Esophagus (tissue), 2 donors: ENCODE measurements at regions not wholly inside any gene's neighbourhood (a gene's known extent, or its start where the extent isn't known, plus 50 kb on each side); places are given as distances from the start of the nearest gene placed in this dataset.

Source experiments
- H3K27ac ChIP-seq, 2 donors: one replicate each; pipeline ENCODE4 v1.5.1; 2013; ENCODE audit warnings: low read depth in 2 of 2, mild to moderate bottlenecking in 2 of 2, inconsistent platforms in 1 of 2, low read length in 1 of 2, moderate library complexity in 1 of 2
- H3K27me3 ChIP-seq, 2 donors: one replicate each; pipeline ENCODE4 v1.6.1; 2013; ENCODE audit warnings: low read length in 2 of 2, control low read depth in 1 of 2, mild to moderate bottlenecking in 1 of 2; ENCODE audit not compliant: insufficient read depth in 2 of 2, control insufficient read depth in 1 of 2
- H3K36me3 ChIP-seq, 2 donors: one replicate each; pipeline ENCODE4 v1.6.1; 2013; ENCODE audit warnings: low read length in 1 of 2; ENCODE audit not compliant: control insufficient read depth in 2 of 2, insufficient read depth in 2 of 2
- H3K4me1 ChIP-seq, 2 donors: one replicate each; pipeline ENCODE4 v1.6.1; 2013; ENCODE audit warnings: low read length in 1 of 2; ENCODE audit not compliant: control insufficient read depth in 2 of 2, insufficient read depth in 2 of 2
- H3K4me3 ChIP-seq, 2 donors: one replicate each; pipeline ENCODE4 v1.5.1; 2013; ENCODE audit warnings: low read length in 2 of 2, mild to moderate bottlenecking in 2 of 2, low read depth in 1 of 2, moderate library complexity in 1 of 2
- H3K9me3 ChIP-seq, 2 donors: one replicate each; pipeline ENCODE4 v1.6.1; 2013; ENCODE audit warnings: mild to moderate bottlenecking in 2 of 2, low read depth in 1 of 2, low read length in 1 of 2, moderate library complexity in 1 of 2; ENCODE audit not compliant: control insufficient read depth in 2 of 2, insufficient read depth in 1 of 2
- WGBS, 2 donors: extraction: QIAGEN DNeasy Blood & Tissue Kit; methylation state at CpG; one replicate each; pipeline ENCODE4 v1.1.7; 2013; 5-methylcytosine and 5-hydroxymethylcytosine counted together
- donor health status: healthy with polysubstance abuse.
- donor health status: Bipolar disorder and iron deficiency.

GRCh38 chr5:121377461-121377860 lies 474.2 kb upstream of the FTMT start:
- H3K4me1 ChIP-seq, result no peaks in the 10 kb centered on the region
- no peak overlapping the region for H3K4me3 ChIP-seq
- no peaks in the 10 kb centered on the region for H3K27me3 ChIP-seq
- no peaks in the 10 kb centered on the region for H3K36me3 ChIP-seq
- H3K9me3 ChIP-seq, result no peaks in the 10 kb centered on the region
- no peak overlapping the region for H3K27ac ChIP-seq
- 10 to 29% methylated on average over 1 of the region's 1 CpG for WGBS, 2 donors

GRCh38 chr5:121378046-121378445 lies 473.6 kb upstream of the FTMT start:
- no peak overlapping the region for H3K4me3 ChIP-seq
- 56 to 69% methylated on average over 3 of the region's 3 CpGs for WGBS, 2 donors
- no peaks in the 10 kb centered on the region for H3K4me1 ChIP-seq

DNA sequence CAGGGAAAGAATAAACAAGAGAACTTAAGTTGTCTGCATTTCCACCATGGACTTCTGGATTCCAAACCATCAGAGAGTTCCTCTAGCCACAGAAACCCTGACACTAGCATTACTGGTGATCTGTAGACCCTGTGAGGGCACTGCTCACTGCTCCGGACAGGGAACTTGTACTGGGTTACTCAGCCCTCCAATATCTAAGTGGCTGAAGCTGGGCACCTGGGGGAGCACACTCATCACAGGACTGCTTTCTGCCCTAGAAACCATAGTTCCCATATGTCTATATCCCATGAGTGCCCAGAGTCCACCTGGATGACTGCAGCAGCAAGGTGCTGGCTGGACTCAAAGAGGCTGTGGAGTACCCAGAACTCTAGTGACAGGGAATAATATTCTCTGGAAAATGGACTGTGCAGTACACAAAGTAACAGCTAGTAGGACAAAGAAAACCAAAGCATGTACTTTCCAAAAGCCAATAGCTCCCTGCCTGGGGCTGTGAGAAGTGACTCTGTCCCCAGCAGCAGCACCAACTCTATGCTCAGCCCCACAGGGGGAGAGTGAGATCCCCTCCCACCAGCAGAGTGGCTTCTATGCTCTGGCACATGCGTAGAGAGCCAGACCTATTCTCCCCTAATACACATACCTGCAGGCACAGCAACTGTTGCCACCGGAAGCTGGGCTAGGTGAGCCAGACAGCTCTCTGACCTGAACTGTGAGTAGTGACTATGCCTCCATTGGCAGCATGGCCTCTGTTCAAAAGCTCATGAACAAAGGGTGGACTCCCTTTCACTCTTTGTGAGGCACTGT lies 472.9 kb upstream of the FTMT start:
- Histone ChIP-seq H3K36me3 (no peaks in the 10 kb centered on the region), H3K27me3 (no peaks in the 10 kb centered on the region), H3K27ac (no peak overlapping the region), H3K9me3 (no peaks in the 10 kb centered on the region), H3K4me1 (no peaks in the 10 kb centered on the region), H3K4me3 (no peak overlapping the region)
- WGBS, 2 donors, result 85 to 88% methylated on average over 3 of the region's 3 CpGs

More at GRCh38 chr5:121378046-121378445, 473.6 kb upstream of the FTMT start:
- no peaks in the 10 kb centered on the region for H3K36me3 ChIP-seq
- H3K27me3 ChIP-seq, result no peaks in the 10 kb centered on the region
- no peak overlapping the region for H3K27ac ChIP-seq
- no peaks in the 10 kb centered on the region for H3K9me3 ChIP-seq

GRCh38 chr5:121380066-121380465 lies 471.6 kb upstream of the FTMT start:
- no peaks in the 10 kb centered on the region for H3K36me3 ChIP-seq
- no peaks in the 10 kb centered on the region for H3K4me1 ChIP-seq
- WGBS, 2 donors, result 68 to 77% methylated on average over 2 of the region's 2 CpGs
- H3K9me3 ChIP-seq, result no peaks in the 10 kb centered on the region
- H3K27me3 ChIP-seq, result no peaks in the 10 kb centered on the region
- no peak overlapping the region for H3K27ac ChIP-seq
- H3K4me3 ChIP-seq, result no peak overlapping the region

DNA sequence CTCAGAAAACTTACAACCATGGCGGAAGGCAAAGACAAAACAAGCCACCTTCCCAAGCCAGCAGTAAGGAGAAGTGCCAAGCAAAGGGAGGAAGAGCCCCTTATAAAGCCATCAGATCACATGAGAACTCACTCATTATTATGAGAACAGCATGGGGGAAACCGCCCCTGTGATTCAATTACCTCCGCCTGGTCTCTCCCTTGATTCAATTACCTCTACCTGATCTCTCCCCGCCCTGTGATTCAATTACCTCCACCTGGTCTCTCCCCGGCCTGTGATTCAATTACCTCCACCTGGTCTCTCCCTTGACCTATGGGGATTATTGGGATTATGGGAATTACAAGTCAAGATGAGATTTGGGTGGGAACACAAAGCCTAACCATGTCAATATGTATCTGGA lies 467.3 kb upstream of the FTMT start:
- no peaks in the 10 kb centered on the region for H3K4me1 ChIP-seq
- WGBS, 2 donors, result 75 to 84% methylated on average over 5 of the region's 5 CpGs
- no peaks in the 10 kb centered on the region for H3K27me3 ChIP-seq
- no peak overlapping the region for H3K4me3 ChIP-seq
- no peak overlapping the region for H3K27ac ChIP-seq
- H3K36me3 ChIP-seq, result no peaks in the 10 kb centered on the region
- H3K9me3 ChIP-seq, result no peaks in the 10 kb centered on the region

DNA sequence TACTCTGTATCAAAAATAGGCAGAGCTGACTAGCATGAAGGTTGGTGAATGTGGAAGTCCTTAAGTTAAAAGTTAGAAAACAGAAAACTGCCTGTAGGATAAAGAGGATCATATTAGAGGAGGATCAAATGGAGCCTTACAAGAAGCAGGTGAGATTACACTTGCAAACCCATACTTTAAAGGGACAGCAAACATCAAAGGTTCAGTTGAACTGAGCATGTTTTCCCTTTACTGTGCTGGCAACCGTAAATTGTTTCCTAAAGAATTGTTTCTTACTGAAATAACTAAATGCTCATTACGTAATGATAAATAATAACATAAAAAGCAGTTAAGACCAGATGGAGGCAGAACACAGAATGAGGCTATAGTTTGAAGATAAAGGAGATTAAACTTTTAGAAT lies 465.3 kb upstream of the FTMT start:
- WGBS, 2 donors, result 41 to 53% methylated on average over 2 of the region's 2 CpGs
- Histone ChIP-seq H3K9me3 (no peaks in the 10 kb centered on the region), H3K36me3 (no peaks in the 10 kb centered on the region), H3K4me3 (no peak overlapping the region), H3K27me3 (no peaks in the 10 kb centered on the region), H3K4me1 (no peaks in the 10 kb centered on the region), H3K27ac (no peak overlapping the region)

GRCh38 chr5:121396716-121397115 lies 455.0 kb upstream of the FTMT start:
- Histone ChIP-seq H3K36me3 (no peaks in the 10 kb centered on the region), H3K4me3 (no peak overlapping the region), H3K27ac (no peak overlapping the region), H3K27me3 (no peaks in the 10 kb centered on the region), H3K4me1 (no peaks in the 10 kb centered on the region), H3K9me3 (no peaks in the 10 kb centered on the region)

- H3K36me3 ChIP-seq, result no peaks in the 10 kb centered on the region
- H3K4me1 ChIP-seq, result no peaks in the 10 kb centered on the region
- H3K27me3 ChIP-seq, result no peaks in the 10 kb centered on the region
- no peak overlapping the region for H3K4me3 ChIP-seq
- WGBS, 2 donors, result 44 to 51% methylated on average over 1 of the region's 1 CpG
- H3K9me3 ChIP-seq, result peaks cover 0 to 3% of the 10 kb centered on the region in 2 donors
- H3K27ac ChIP-seq, result no peak overlapping the region
Observed at GRCh38 chr5:121399879-121400278, 451.8 kb upstream of the FTMT start.

GRCh38 chr5:121408778-121409177 lies 442.9 kb upstream of the FTMT start:
- Histone ChIP-seq H3K27ac (no peak overlapping the region), H3K9me3 (no peaks in the 10 kb centered on the region), H3K27me3 (no peaks in the 10 kb centered on the region), H3K4me3 (no peak overlapping the region), H3K4me1 (no peaks in the 10 kb centered on the region), H3K36me3 (no peaks in the 10 kb centered on the region)
- WGBS, 2 donors, result 68 to 76% methylated on average over 1 of the region's 1 CpG

GRCh38 chr5:121415270-121415669 lies 436.4 kb upstream of the FTMT start:
- WGBS, 2 donors, result 39 to 59% methylated on average over 1 of the region's 1 CpG
- no peak overlapping the region for H3K27ac ChIP-seq
- no peaks in the 10 kb centered on the region for H3K4me1 ChIP-seq
- no peaks in the 10 kb centered on the region for H3K36me3 ChIP-seq
- no peaks in the 10 kb centered on the region for H3K9me3 ChIP-seq
- H3K27me3 ChIP-seq, result no peaks in the 10 kb centered on the region
- H3K4me3 ChIP-seq, result no peak overlapping the region
